Coronary artery (tissue), 2 donors: ENCODE measurements at regions not wholly inside any gene's neighbourhood (a gene's known extent, or its start where the extent isn't known, plus 50 kb on each side); places are given as distances from the start of the nearest gene placed in this dataset.

ENCODE experiments used
- DNase-seq: peaks from one replicate; pipeline ENCODE4 v3.0.0-alpha.2; 2017; ENCODE audit warnings: low spot score
- H3K27ac ChIP-seq, 2 donors: fragments of 200-600 bp; sonication (generic); one replicate each; pipeline ENCODE4 v1.5.1; 2016 to 2019
- H3K4me3 ChIP-seq: fragments of 200-600 bp; sonication (generic); 2 replicates; pipeline ENCODE4 v1.5.1; 2016; ENCODE audit warnings: mild to moderate bottlenecking, moderate library complexity
- TF ChIP-seq, protein P1 (sequence below): fragments of 200-600 bp; sonication (generic); IDR thresholded peaks from one replicate; pipeline ENCODE4 v1.5.1; 2019; ENCODE audit warnings: antibody characterized with exemption

DNA sequence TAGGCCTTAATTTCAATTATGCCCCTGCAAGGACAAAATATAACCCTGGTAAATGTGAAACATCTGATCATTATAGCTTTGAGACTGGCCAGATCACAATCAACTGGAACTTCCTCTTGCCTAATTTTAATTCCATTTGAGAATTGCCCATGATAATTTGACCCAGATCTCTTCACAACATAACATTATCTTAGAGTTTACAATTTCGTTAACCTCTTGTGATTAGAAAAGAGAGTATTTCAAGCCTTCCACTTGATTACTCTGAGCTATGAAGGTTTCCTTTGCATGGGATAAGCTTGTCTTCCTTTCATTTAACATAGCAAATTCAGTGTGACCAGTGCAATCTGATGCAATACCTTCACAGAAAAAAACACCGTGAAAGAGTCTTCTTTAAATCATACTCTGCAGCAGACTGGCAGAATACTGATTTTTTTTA, 143.6 kb downstream of the DUSP6 start:
- Histone ChIP-seq H3K27ac (no peak overlapping the region), H3K4me3 (no peak overlapping the region)
- TF ChIP-seq, protein P1, sequence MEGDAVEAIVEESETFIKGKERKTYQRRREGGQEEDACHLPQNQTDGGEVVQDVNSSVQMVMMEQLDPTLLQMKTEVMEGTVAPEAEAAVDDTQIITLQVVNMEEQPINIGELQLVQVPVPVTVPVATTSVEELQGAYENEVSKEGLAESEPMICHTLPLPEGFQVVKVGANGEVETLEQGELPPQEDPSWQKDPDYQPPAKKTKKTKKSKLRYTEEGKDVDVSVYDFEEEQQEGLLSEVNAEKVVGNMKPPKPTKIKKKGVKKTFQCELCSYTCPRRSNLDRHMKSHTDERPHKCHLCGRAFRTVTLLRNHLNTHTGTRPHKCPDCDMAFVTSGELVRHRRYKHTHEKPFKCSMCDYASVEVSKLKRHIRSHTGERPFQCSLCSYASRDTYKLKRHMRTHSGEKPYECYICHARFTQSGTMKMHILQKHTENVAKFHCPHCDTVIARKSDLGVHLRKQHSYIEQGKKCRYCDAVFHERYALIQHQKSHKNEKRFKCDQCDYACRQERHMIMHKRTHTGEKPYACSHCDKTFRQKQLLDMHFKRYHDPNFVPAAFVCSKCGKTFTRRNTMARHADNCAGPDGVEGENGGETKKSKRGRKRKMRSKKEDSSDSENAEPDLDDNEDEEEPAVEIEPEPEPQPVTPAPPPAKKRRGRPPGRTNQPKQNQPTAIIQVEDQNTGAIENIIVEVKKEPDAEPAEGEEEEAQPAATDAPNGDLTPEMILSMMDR = no peak
- DNase-seq = no peak

- TF ChIP-seq, protein P1 = no peak
- no peak overlapping the region for H3K27ac ChIP-seq
- no peak for DNase-seq
- H3K4me3 ChIP-seq = no peak overlapping the region
These were observed 145.9 kb downstream of the DUSP6 start for GRCh38 chr12:89206390-89206789.

DNA sequence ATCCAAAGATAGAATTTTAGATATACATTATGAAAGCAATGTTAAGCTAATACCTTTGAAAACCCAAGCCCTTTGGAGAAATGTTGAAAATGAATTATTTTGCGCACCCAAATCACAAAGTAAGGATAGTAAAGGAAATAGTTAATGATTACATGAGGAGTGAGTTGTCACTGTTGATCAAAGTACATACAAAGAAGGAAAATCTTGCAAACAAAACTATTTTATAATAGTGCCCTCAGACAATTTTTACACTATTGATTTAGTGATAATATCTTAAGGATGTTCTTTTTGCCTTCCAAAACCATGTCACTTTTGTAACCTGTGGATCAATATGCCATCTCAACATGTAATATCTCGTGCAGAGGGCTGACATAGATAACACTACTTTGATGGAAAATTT, 146.8 kb downstream of the DUSP6 start:
- DNase-seq = no peak
- no peak overlapping the region for H3K4me3 ChIP-seq
- TF ChIP-seq, protein P1 = no peak
- H3K27ac ChIP-seq = no peak overlapping the region

DNA sequence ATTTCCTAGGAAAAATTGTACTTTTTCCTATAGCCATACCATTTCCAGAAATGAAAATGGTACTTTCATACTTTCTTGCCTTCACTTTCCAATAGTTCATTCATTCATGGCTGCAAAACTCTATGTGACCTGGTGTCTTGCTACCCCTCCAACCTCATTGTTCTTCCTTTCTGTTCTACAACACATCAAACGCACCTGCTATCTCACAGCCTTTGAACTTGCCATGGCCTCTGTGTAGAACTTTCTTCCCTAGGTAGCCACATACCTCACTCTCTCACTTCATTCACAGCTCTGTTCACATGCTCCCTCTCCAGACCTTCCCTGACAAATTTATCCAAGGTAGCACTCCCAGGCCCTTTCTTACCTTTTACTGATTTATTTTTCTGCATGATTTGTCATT, 149.2 kb downstream of the DUSP6 start:
- no peak for DNase-seq
- TF ChIP-seq, protein P1 = no peak
- H3K27ac ChIP-seq = no peak overlapping the region
- no peak overlapping the region for H3K4me3 ChIP-seq

- no peak overlapping the region for H3K4me3 ChIP-seq
- TF ChIP-seq, protein P1 = no peak
- H3K27ac ChIP-seq = no peak overlapping the region
- DNase-seq = no peak
These were observed 152.1 kb downstream of the DUSP6 start for GRCh38 chr12:89200217-89200616.

GRCh38 chr12:89195470-89195869, 156.8 kb downstream of the DUSP6 start:
- no peak for DNase-seq
- Histone ChIP-seq H3K27ac (no peak overlapping the region), H3K4me3 (no peak overlapping the region)
- TF ChIP-seq, protein P1 = no peak

DNA sequence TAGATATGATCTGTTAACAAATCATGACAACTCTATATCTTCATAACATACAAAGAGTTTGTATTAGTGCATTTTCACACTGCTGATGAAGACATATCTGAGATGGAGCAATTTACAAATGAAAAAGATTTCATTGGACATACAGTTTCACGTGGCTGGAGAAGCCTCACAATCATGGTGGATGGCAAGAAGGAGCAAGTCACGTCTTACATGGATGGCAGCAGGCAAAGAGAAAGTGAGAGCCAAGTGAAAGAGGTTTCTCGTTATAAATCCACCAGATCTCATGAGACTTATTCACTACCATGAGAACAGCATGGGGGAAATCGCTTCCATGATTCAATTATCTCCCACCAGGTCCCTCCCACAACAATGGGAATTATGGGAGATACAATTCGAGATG, 157.6 kb downstream of the DUSP6 start:
- Histone ChIP-seq H3K27ac (no peak overlapping the region), H3K4me3 (no peak overlapping the region)
- DNase-seq = no peak
- TF ChIP-seq, protein P1 = no peak
